Fibroblast of the aortic adventitia (primary cell): ENCODE measurements at regions not wholly inside any gene's neighbourhood (a gene's known extent, or its start where the extent isn't known, plus 50 kb on each side); places are given as distances from the start of the nearest gene placed in this dataset.

ENCODE experiments used
- DNase-seq: peaks from one replicate; pipeline ENCODE4 v3.0.0-alpha.2; 2010; ENCODE audit warnings: low read depth
- H3K4me3 ChIP-seq: 2 replicates; pipeline ENCODE4 v1.5.1; 2011; ENCODE audit warnings: low read depth, mild to moderate bottlenecking, control low read depth, low read length, moderate library complexity
- TF ChIP-seq, protein P1 (sequence below): IDR thresholded peaks from 2 replicates; pipeline ENCODE4 v1.5.1; 2011; ENCODE audit warnings: mild to moderate bottlenecking, low read length, control low read depth, inconsistent platforms; ENCODE audit not compliant: insufficient read depth

DNA sequence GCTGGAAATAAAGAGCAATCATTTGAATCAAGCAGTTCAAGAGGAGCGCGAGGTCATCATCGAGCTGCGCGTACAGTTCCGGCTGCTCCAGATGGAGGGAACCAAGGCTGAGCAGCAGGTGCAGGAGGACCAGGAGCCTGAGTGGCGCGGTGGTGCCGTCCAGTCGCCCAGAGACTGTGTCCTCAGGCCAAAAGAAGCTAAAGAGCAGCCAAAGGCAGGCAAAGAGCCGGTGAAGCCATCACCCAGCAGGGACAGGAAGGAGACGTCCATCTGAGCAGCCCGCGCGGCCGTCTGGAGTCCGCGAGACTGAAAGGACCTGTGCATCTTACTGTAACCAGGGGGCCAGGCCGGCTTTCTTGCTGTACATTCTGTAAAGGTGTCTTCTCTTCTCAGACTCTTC lies 277.2 kb upstream of the TTC14 start:
- no peak for DNase-seq
- TF ChIP-seq, protein P1, sequence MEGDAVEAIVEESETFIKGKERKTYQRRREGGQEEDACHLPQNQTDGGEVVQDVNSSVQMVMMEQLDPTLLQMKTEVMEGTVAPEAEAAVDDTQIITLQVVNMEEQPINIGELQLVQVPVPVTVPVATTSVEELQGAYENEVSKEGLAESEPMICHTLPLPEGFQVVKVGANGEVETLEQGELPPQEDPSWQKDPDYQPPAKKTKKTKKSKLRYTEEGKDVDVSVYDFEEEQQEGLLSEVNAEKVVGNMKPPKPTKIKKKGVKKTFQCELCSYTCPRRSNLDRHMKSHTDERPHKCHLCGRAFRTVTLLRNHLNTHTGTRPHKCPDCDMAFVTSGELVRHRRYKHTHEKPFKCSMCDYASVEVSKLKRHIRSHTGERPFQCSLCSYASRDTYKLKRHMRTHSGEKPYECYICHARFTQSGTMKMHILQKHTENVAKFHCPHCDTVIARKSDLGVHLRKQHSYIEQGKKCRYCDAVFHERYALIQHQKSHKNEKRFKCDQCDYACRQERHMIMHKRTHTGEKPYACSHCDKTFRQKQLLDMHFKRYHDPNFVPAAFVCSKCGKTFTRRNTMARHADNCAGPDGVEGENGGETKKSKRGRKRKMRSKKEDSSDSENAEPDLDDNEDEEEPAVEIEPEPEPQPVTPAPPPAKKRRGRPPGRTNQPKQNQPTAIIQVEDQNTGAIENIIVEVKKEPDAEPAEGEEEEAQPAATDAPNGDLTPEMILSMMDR, result no peak
- no peak overlapping the region for H3K4me3 ChIP-seq

DNA sequence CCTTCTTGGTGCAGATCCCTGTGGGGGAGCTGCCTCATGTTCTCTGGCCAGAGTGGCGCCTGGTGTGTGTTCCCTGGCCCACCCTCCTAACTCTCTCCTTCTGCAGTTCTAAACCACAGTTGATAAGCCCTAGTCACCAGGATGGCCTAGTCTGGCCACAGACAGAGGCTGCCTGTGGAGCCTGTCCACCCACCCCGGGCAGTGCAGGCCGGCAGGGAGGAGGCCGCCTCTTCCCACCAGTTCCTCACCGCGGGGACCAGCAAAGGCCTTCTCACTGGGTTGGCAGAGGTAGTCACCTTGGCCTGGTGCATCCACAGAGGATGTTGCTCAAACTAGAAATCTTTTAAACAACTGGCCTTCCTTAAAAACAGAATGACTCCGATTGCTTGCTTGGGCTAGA lies 276.4 kb upstream of the TTC14 start:
- no peak overlapping the region for H3K4me3 ChIP-seq
- TF ChIP-seq, protein P1, result no peak
- no peak for DNase-seq

DNA sequence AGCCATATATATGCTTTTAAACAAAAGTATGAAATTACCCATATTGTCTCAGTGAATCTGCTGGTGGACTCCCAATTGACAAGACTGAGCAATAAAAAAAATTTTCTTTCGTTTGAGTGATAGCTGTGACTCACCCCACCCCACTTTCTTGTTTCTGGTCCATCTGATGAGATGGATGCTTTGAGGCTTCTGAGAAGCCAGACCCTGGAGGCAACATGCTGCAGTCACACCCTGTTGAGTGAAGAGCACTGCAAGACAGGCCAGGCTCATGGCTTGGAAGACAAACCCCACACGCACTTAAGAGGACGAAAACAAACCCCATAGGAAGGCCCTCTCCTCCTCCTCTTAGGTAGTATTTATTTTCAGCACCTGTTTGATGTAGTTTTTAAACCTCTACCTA lies 276.0 kb upstream of the TTC14 start:
- no peak overlapping the region for H3K4me3 ChIP-seq
- TF ChIP-seq, protein P1, result no peak
- no peak for DNase-seq

DNA sequence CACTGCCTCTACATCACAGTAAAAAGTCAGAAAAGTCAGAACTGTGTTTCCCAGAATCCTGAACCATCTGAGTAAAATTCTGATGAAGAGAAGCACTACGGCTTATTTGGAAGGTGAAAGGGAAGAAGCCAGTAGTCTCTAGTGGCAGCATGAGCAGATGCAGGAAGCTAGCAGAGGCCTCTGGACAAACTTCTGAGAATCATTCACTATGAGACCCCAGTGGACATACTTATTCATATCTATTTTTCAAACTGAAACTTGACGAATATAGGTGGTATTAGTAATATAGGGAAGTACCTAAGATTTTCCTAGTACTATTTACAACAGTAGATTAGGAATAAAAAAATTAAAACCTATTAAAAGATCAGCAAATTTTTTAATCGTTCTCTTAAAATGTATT lies 272.8 kb upstream of the TTC14 start:
- TF ChIP-seq, protein P1, result no peak

DNA sequence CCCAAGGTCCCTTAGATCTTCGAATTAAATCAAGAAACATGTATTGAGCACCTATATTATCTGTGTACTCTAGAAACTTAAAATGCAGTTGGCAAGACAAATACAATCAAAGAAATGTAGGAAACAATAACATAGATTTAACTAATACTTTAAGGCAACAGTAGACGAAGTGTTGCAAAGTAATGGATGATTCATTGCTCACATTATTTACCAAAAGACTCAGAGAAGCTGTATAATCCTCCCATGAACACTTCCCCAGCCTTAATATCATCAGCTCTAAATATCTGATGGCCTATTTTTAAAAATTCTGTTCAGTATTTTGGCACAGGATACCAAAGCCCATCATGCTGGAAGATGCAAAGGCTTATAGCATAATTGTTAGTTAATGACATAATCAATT lies 272.1 kb upstream of the TTC14 start:
- TF ChIP-seq, protein P1, result no peak
- DNase-seq, result no peak
- no peak overlapping the region for H3K4me3 ChIP-seq

More for the DNA sequence above, 272.8 kb upstream of the TTC14 start:
- H3K4me3 ChIP-seq, result no peak overlapping the region
- no peak for DNase-seq

DNA sequence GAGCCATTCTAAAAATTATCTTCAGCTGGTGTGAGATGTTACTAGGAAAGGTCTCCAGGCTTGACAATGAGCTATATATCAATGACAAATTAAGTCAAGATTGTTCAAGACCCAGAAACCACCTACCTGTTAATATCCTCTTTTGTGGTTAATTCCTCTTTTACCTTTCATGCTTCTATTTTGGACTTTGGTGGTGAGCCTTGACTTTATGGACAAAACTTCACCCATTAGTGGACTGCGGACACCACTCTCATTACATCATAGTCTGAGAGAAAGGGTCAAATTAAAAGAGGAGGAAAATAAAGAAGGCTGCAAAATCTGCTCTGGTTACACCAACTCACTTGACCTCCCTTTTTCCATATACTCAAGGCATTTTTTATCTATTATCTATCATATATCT lies 271.5 kb upstream of the TTC14 start:
- DNase-seq, result no peak

DNA sequence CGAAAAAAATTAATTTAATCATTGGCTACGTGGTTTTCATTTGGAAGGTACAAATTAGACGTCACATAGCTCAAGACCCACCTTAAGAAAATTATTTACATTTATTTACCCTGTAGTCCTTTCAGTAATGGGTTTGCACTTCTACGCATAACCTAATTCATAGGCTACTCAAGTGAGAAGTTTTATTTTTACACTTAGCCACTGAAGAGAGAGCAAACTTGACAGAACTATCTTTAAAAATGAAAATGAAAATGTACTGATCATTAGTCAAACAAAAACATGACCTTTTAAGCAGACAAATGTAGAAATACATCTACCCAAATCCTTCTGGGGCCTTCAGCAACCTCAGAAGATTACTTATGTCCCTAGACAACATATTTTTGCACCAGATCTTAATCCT lies 269.4 kb upstream of the TTC14 start:
- DNase-seq, result no peak
- no peak overlapping the region for H3K4me3 ChIP-seq
- TF ChIP-seq, protein P1, result no peak

More for the DNA sequence above, 271.5 kb upstream of the TTC14 start:
- TF ChIP-seq, protein P1, result no peak
- no peak overlapping the region for H3K4me3 ChIP-seq
